ENCODE measurements at regions not wholly inside any gene's neighbourhood (a gene's known extent, or its start where the extent isn't known, plus 50 kb on each side); places are given as distances from the start of the nearest gene placed in this dataset.

- Histone ChIP-seq H4K20me1 (ENCODE audit: insufficient read depth, low read length) (no peaks in the 10 kb centered on the region), H3K4me1 (ENCODE audit: insufficient read depth, low read length) (no peaks in the 10 kb centered on the region), H3K27me3 (ENCODE audit: control insufficient read depth in 1 of 2, insufficient read depth in 2 of 2, low read length in 2 of 2) (no peaks in the 10 kb centered on the region), H3K27ac (ENCODE audit: extremely low read length, insufficient read depth, low read length) (no peak overlapping the region), H3K36me3 (replicated peaks in 1 of 2; ENCODE audit: control insufficient read depth in 1 of 2, insufficient read depth in 2 of 2, low read length in 2 of 2) (no peaks in the 10 kb centered on the region), H3K4me3 (replicated peaks in 1 of 3; ENCODE audit: insufficient read depth in 1 of 3, low read depth in 2 of 3, low read length in 3 of 3) (no peak overlapping the region), H3K79me2 (ENCODE audit: insufficient read depth, low read length) (no peaks in the 10 kb centered on the region), H3K9ac (ENCODE audit: insufficient read depth, low read depth, low read length) (no peak overlapping the region), H3K9me3 (ENCODE audit: low read length) (no peaks in the 10 kb centered on the region), H3K4me2 (ENCODE audit: low read depth, low read length) (no peak overlapping the region), H2AFZ (ENCODE audit: low read length) (no peak overlapping the region)
- TF ChIP-seq ZNF253 (CRISPR knock-in tag; IDR thresholded peaks at IDR 0.05; ENCODE audit: borderline replicate concordance): no peak
- TF ChIP-seq NFE2L2 (IDR thresholded peaks at IDR 0.05; ENCODE audit: low read length): no peak
- TF ChIP-seq RARA (CRISPR knock-in tag; IDR thresholded peaks at IDR 0.05): no peak
- no peak for TF ChIP-seq ZSCAN21 (CRISPR knock-in tag; IDR thresholded peaks at IDR 0.05; ENCODE audit: borderline replicate concordance)
- TF ChIP-seq SRF (IDR thresholded peaks at IDR 0.05; ENCODE audit: low read depth, low read length): no peak
- TF ChIP-seq ZNF713 (CRISPR knock-in tag; IDR thresholded peaks at IDR 0.05): no peak
- no peak for TF ChIP-seq SMARCC2 (IDR thresholded peaks at IDR 0.05)
- TF ChIP-seq XRCC5 (optimal IDR thresholded peaks at IDR 0.05; ENCODE audit: low read length): no peak
- TF ChIP-seq CC2D1A (CRISPR knock-in tag; IDR thresholded peaks at IDR 0.05): no peak
- TF ChIP-seq ATM (IDR thresholded peaks at IDR 0.05; ENCODE audit: borderline replicate concordance): no peak
- no peak for TF ChIP-seq ZNF572 (CRISPR knock-in tag; IDR thresholded peaks at IDR 0.05)
- no peak for TF ChIP-seq SYNCRIP (IDR thresholded peaks at IDR 0.05; ENCODE audit: insufficient read depth, low read depth, low read length)
- no peak for TF ChIP-seq HNRNPUL1 (IDR thresholded peaks at IDR 0.05; ENCODE audit: low read depth, low read length)
- no peak for TF ChIP-seq ZFYVE20 (CRISPR knock-in tag; IDR thresholded peaks at IDR 0.05; ENCODE audit: borderline replicate concordance, low read depth)
- TF ChIP-seq SETDB1 (CRISPR knock-in tag; IDR thresholded peaks at IDR 0.05; ENCODE audit: borderline replicate concordance): no peak
- TF ChIP-seq SNRNP70 (IDR thresholded peaks at IDR 0.05; ENCODE audit: low read depth, low read length): no peak
- TF ChIP-seq RXRA (CRISPR knock-in tag; IDR thresholded peaks at IDR 0.05): no peak
- DNase-seq (ENCODE audit: low spot score) (no peak), FAIRE-seq (no peak), ATAC-seq (no peak)
- no TSS peak for BruUV-seq (replicated peaks)
- intact Hi-C loops (cut with micrococcal nuclease; ENCODE audit: unreplicated experiment) (no loop called here), in situ Hi-C loops (cut with HindIII; ENCODE audit: extremely low pct_ligation_motif_present, low pct_unique_long_range_greater_than_20kb) (no loop called here)
- ChIA-PET CTCF (ENCODE audit: low intra/inter-chr PET ratio, low total read pairs) (no interaction called here), POLR2A (no interaction called here)
- WGBS (ENCODE audit: low lambda C conversion rate): 2% methylated on average over 2 of the region's 2 CpGs
Observed at GRCh38 chr5:163890261-163890660, 384.8 kb downstream of the MAT2B start.
